Hypothalamus (tissue), 51 donors: ENCODE measurements at regions not wholly inside any gene's neighbourhood (a gene's known extent, or its start where the extent isn't known, plus 50 kb on each side); places are given as distances from the start of the nearest gene placed in this dataset.

Experiments used
- DNase-seq, 51 donors: peaks; one replicate each; lab custom pipeline; 2025; lab: John Stamatoyannopoulos, UW

DNA sequence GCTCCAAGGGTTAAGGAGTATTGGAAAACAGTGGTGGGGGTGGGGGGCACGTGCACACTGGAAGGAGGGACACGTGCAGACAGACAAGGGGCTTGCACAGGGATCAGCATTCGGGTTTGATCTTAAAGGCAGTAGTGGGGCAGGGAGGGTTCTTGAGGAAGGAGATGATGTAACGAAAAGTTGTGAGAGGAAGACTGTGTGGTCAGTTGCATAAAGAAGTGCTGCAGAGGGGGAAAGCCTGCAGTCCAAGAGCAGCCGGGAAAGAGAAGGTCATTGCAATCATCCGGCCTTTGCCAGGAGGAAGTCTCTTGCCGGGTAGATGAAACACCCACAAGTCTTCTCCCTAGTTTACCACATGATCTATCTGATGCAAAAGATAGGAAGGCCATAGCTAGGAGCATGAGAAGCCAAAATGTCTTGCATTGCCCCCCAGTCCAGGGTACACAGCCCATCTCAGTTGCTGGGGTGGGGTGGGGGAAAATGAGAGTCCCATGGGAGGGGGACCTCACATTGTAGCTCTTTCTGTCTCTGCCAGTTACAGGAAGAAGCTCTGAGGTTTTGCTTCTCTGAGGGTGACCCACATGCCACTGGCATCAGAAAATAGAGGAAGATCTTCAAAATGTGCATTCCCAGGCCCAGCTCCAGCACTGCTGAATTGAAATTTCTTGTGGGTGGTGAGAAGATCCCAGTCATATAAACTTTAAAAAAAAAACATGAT lies 202.5 kb upstream of the RAB4A start:
- DNase-seq = peak in 3 of 51 donors; percentile 26 to 41 (median 39)

DNA sequence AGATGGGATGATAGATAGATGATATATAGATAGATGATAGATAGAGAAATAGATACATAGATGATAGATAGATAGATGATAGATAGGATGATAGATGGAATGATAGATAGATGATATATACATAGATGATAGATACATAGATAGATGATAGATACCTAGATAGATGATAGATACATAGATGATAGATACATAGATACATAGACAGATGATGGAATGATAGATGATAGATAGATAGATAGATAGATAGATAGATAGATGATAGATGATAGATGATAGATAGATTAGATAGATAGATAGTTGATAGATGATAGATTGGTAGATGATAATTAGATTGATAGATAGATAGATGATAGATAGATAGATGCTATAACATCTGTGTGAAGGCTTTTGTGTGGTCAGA lies 201.7 kb upstream of the RAB4A start:
- DNase-seq = no peak

DNA sequence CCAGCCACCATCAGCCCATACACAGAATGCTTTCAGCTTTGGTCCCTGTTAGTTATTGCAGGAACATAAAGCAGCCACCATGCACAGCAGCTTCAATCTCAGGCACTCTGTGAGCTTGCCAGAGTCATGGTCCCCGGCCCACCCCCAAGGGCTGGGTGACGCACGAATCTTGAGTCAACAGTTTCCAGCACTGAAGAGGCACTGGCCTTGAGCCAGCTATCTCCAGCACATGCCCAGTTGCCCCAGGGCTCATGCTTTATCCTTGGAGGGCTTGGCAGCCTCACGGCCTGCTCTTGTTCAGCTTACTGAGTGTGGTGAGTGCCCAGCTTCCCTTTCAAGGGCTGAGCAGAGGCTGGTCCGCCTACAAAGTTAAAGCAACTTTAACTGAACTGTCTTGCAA lies 200.7 kb upstream of the RAB4A start:
- DNase-seq = peak in 44 of 51 donors; percentile 22 to 91 (median 75)

DNA sequence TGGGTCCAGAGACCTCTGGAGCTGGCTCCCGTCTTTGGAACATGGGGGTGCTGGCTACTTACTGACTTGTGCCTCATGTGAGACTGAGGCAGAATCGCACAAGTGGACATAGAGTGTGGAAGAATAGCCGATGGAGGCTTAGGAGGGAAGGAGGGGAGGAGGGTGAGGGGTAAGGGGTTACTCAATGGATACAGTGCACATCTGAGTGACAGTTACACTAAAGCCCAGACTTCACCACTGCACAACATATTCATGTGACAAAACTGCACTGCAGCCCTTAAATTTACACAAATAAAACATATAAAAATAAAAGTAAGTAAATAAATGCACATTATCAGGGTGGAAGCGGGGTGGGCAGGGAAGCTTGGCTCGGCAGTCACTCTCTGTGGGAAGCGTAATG lies 197.7 kb upstream of the RAB4A start:
- DNase-seq = no peak

DNA sequence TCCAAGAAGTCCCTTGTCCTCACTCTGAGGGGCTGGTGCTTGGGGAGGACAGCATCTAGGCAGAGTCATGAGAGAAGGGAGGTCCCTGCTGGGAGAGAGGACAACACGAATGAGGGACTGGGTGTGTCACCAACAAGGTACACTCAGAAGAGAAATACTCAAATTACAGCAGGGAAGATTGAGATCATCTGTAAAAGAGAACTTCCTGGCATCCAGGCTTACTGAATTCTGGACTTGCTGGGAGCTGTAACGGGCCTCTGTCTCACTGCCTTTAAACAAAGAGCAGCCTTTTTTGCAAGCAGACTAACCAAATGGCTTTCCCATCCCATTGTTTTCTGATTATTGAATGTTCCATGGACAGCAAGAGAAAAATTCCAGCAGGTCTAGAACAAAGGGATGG lies 195.7 kb upstream of the RAB4A start:
- DNase-seq = no peak

DNA sequence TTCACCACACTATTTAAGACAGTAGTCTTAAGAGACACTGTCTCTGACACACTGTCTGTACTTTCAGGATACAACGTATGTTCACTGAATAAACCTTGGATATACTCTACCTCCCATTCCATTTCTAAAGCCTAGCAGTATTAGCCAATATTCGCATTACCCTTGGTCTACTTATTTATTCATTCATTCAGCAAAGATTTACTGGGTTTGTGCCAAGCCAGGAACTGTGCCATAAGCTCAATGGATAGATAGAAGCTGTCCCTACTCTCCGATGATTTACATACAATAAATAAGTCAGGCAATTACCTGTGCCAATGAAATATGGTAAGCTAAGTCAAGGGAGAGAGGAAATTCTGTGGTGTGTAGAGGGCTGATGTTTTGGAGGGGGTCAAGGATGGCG lies 195.2 kb upstream of the RAB4A start:
- DNase-seq = no peak

DNA sequence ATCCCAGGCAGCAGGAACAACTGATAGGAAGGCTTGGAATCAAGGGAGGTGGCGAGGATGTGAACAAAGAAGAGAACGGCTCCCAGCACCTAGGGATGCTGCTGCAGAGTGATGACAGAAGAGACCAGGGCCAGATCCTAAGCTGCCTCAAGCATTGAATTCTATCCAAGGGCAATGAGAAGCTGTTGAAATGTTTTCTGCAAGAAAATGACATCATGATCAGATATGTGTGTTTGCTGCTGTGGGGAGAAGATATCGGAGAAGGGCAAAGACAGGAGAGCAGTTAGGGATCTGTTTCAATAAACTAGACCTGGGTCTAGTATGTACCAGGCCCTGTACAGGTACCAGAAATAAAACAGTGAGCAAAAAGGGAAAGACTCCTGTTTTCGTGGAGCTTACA lies 194.7 kb upstream of the RAB4A start:
- DNase-seq = no peak

DNA sequence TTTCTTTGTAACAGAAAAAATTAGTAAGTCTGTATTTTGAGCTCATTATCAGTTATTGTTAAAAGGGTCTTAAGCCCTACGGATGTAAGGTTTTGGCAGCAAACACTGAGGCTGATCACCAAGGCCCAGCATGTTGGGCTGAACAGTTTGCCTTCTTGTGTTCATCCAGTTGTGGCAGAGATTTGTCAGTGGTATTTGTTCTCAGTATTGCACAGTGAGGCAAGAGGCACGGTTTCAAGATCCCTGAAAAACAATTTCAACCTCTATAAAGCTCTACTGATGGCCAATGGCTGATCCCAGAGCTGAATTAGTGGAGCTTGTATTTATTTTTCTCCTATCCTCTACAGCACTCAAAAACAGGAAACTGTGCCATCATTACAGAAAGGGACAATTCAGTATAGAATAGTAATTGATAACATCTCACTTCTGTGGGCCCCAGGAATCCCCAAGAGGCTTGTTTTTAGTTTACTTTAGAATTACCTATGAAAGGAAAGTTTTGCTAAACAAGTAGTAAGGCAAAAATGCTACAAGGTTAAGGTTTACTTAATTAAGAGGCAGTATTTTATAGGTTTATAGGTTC lies 191.8 kb upstream of the RAB4A start:
- DNase-seq = no peak

DNA sequence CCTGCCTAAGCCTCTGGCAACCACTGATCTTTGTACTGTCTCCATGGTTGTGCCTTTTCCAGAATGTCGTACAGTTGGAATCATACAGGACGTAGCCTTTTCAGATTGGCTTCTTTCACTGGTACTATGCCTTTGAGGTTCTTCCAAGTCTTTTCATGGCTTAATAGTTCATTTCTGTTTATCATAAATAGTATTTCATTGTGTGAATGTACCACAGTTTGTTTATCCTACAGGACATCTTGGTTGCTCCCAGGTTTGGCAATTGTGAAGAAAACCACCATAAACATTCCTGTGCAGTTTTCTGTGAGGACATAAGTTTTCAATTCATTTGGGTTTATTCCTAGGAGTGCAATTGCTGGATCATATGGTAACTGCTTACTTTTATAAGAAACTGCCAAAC lies 190.6 kb upstream of the RAB4A start:
- DNase-seq = no peak

DNA sequence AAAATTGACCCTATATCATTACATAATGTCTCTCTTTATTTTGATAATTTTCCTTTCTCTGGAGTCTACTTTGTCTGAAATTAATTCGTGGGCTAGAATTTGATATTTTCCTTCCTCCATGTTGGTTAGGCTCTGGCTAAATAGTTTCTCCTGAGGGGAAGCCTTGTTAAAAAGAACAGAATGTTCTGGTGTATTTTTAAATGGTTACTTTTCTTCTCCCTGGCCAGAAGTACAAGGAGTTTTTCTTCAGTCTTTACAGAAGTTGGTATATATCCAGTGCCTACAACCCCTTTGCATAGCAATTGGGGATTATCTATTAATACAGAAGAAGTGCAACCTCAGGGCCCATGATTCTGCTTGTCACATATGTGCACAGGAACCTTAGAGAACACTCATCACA lies 185.6 kb upstream of the RAB4A start:
- DNase-seq = no peak

DNA sequence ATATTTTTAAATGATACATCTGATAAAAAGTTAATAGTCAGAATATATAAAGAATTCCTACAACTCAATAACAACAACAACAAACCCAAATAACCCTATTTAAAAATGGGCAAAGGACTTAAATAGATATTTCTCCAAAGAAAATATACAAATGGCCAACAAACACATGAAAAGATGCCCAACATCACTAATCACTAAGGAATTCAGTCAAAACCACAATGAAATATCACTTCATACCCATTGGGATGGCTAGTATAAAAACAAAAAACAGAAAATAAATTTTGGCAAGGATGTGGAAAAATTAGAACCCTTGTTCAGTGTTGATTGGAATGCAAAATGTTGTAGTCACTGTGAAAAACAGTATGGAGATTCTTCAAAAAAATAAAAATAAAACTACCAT lies 184.8 kb upstream of the RAB4A start:
- no peak for DNase-seq

DNA sequence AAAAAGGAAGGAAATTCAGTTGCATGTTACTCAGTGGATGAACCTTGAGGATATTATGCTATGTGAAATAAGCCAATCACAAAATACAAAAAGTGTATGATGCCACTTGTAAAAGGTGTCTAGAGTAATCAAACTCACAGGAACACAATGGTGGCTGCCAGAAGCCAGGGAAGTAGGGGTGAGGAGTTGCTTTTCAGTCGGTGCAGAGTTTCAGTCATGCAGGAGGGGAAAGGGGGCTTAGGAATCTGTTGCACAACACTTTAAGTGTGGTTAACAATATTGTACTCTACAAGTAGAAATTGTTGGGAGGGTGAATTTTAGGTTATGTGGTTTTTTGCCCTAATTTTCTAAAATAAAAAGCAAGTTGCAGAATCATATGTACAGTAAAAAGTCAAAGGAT lies 184.2 kb upstream of the RAB4A start:
- no peak for DNase-seq

DNA sequence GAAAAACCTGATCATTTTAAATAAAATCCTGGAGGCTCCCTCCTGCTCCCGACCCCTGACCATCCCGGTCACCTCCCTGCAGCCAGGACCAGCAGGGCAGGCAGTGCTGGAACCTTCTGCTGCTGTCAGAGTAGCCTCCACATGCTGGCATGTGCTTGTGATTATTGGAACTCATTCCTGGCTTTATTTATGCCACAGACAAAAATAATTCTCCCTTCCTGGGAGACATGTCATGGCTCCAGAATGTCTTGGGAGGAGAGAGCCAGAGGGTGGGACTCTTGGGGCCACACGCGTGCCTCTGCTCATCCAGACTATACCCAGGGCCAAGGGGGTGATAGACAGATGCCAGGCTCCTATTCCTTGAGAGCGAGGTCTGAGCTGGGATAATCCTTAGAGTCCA lies 183.6 kb upstream of the RAB4A start:
- DNase-seq = no peak

DNA sequence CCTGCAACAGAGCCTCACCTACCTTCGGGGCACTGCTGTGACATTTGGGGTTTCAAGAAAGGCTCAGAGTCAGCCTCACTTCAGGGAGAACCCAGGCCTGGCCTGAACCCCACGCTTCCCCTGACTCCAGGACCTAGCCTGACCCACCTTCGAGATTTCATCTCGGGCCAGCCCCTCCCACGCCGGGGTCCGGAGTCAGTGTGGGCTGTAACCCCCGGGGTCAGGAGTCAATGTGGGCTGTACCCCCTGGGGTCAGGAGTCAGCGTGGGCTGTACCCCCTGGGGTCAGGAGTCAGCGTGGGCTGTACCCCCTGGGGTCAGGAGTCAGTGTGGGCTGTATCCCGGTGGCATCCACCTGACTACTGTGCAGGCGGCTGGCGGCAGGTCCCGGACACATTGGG lies 183.0 kb upstream of the RAB4A start:
- DNase-seq = no peak

DNA sequence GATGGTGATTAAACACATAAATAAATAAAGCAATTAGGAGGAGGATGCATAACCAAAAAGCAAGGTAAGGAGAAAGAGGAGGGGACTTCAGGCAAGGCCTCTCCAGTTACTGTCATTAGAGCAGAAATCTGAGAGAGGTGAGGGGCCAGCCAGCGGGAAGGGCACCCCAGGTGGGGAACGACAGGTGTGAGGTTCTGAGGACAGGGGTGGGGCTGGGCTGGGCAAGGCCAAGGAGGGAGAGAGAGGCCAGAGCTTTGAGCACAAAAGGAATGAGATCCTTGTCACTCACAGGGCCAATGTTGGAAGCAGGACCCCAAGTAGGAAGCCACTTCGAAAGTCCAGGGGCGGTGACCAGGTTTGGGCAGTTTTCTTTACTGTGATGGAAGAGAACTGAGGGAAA lies 182.2 kb upstream of the RAB4A start:
- DNase-seq = no peak

DNA sequence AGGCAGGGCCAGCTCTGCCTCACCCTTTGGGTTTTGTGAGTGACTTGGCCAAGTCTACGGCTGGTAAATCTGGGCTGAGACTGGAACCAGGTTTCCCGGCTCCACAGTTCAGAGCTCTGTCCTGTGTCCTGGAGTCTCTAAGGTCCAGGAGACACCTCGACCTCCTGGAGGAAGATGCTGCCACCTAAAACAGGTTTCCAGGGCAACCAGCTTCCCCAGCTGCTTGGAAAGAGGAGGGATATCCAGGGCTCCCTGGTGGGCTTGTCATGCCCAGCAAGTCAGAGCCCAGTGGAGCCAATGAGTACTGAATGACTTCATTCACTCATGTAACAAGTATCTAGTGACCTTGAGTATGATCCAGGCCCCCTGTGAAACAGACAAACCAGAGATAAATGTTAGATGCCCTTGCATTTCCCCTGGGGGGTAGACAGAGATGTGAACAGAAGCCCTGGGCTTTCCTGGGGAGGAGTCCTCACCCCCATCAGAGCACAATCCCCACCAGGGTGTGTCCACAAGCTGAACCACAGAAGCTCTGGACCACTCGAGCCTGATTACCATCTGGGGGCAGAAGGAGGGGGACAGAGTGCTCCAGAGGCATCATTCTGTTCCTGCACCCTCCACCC lies 181.2 kb upstream of the RAB4A start:
- no peak for DNase-seq

DNA sequence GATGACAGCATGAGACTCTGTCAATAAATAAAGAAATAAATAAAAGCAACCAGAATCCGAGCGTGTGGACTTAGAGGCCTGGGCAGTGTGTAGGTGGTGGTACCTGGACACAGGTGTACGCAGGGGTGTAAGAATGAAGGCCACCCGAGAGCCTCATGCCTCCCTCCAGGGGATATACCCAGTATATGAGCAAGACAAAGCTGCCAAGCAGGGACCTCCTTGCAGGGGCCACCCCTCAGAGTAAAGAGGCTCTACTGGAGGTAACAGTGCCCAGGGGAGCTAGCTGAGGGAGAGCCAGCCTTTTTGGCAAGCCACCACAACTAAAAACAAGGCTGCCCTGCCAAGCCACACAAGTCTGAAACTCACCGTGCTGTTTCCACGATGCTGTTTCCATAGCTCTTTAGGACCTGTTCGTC lies 179.2 kb upstream of the RAB4A start:
- DNase-seq = no peak

DNA sequence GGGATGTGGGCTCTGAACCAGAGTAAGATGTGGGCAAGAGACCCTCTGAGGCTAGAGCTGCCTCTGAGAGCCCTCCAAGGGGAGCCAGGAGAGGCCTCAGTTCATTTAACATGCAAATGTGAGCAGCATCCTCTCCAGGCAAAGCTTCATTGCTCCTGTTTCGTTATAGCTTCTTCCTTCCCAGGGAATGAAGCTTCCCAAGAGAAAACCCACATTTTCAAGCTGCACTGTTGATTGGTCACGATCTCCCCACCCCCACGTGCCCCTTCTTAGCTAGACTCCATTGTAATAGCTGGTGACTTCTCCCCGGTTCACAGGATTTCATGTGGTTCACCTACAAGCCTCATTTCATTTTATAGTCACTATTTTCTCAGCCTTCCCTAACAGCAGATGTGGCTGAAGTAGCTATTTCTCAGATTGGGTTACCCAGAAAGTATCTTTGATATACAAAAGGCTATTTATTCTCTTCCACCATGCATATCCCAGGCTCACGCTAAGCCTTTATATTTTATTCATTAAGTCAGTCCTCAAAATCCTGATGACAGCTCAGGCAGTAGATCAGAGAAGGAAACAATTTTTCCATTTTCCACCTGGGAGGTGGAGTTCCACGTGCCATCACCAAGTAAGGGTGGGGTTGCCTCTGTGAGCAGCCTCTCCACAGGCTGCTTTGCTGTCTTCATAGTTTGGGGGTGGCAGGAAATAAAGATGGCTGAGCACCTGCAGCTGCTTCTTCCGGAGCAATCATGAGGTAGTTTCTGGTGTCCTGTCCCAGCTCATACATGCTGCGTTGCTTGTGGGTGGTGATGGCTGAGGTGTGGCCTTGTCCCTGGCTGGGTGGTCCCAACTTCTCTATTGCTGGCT lies 178.3 kb upstream of the RAB4A start:
- DNase-seq = peak in 1 of 51 donors; percentile 27

DNA sequence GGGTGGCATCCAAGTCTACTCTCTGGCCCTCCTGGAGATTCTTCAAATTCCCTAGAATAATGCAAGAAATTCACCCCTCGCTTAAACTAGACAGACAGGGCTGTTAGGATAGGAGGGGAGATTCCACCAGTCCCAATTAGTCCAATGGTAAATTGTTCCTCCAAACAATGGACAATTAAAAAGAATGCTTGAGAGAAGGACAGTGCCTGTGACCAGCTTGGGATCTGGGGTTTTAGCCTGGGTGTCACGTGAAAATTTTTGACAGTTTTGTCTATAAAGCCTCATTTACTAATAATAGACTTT lies 177.7 kb upstream of the RAB4A start:
- no peak for DNase-seq

DNA sequence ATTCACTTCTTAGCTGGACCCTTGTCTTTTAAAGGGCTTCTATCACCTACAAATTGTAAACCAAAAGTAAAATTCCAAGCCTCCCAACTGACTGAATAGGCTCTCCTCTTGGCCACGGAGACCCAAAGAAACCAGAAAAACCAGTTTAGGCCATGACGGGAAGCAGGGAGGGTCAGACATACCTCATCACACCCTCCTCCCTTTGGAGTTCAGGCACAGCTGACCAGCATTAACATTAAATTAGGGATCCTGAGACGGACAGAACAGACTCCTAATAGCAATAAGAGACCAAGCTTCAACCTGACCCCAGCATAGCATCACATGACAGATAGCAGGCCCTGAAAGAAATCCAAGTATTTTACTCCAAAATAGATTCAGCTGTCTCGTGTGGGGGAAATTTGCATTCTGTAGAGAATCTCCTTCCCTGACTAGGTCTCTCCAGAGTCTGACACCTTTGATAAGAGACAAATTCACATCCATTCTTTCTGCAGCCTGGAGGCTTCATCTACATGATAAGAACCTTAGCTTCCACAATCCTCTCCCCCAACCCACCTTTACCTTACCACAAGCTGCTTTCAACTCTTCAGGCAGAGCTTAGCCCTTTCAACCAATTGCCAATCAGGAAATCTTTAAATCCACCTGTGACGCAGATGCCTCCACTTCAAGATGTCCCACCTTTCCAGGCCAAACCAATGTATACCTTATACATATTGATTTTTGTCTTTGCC lies 177.1 kb upstream of the RAB4A start:
- DNase-seq = no peak
